ENCODE measurements at regions not wholly inside any gene's neighbourhood (a gene's known extent, or its start where the extent isn't known, plus 50 kb on each side); places are given as distances from the start of the nearest gene placed in this dataset.

- no peaks in the 10 kb centered on the region for H3K27me3 ChIP-seq (ENCODE audit: insufficient read depth, low read depth)
- no peak for TF ChIP-seq CTCF (conservative IDR thresholded peaks at IDR 0.05; ENCODE audit: low read depth, low read length)
- no peak overlapping the region for H2AFZ ChIP-seq (ENCODE audit: low read depth)
- no peaks in the 10 kb centered on the region for H3K4me1 ChIP-seq (ENCODE audit: low read depth, poor library complexity, severe bottlenecking)
- H3K27ac ChIP-seq, result no peak overlapping the region
- no peak overlapping the region for H3K4me2 ChIP-seq
- H4K20me1 ChIP-seq (ENCODE audit: insufficient read depth), result no peaks in the 10 kb centered on the region
- no peaks in the 10 kb centered on the region for H3K79me2 ChIP-seq (ENCODE audit: insufficient read depth, low read depth)
- no peak overlapping the region for H3K4me3 ChIP-seq (IDR thresholded peaks at IDR 0.05; ENCODE audit: insufficient read depth, low read depth, low read length)
- no peak overlapping the region for H3K9ac ChIP-seq
- no peaks in the 10 kb centered on the region for H3K36me3 ChIP-seq (ENCODE audit: insufficient read depth)
Measured at GRCh38 chrX:5632061-5632614, 596.5 kb downstream of the NLGN4X start.

- no peak overlapping the region for H3K4me3 ChIP-seq (IDR thresholded peaks at IDR 0.05; ENCODE audit: insufficient read depth, low read depth, low read length)
- H3K9ac ChIP-seq, result no peak overlapping the region
- H3K79me2 ChIP-seq (ENCODE audit: insufficient read depth, low read depth), result no peaks in the 10 kb centered on the region
- H3K36me3 ChIP-seq (ENCODE audit: insufficient read depth), result no peaks in the 10 kb centered on the region
- H3K4me2 ChIP-seq, result no peak overlapping the region
- no peaks in the 10 kb centered on the region for H3K27me3 ChIP-seq (ENCODE audit: insufficient read depth, low read depth)
- H4K20me1 ChIP-seq (ENCODE audit: insufficient read depth), result no peaks in the 10 kb centered on the region
- no peak for TF ChIP-seq CTCF (conservative IDR thresholded peaks at IDR 0.05; ENCODE audit: low read depth, low read length)
- no peak overlapping the region for H3K27ac ChIP-seq
- H3K4me1 ChIP-seq (ENCODE audit: low read depth, poor library complexity, severe bottlenecking), result no peaks in the 10 kb centered on the region
- no peak overlapping the region for H2AFZ ChIP-seq (ENCODE audit: low read depth)
Measured at GRCh38 chrX:5617666-5618065, 611.0 kb downstream of the NLGN4X start.

GRCh38 chrX:5595570-5595969 is 633.1 kb downstream of the NLGN4X start:
- H3K36me3 ChIP-seq (ENCODE audit: insufficient read depth), result no peaks in the 10 kb centered on the region
- TF ChIP-seq CTCF (conservative IDR thresholded peaks at IDR 0.05; ENCODE audit: low read depth, low read length), result no peak
- no peaks in the 10 kb centered on the region for H3K79me2 ChIP-seq (ENCODE audit: insufficient read depth, low read depth)
- no peaks in the 10 kb centered on the region for H4K20me1 ChIP-seq (ENCODE audit: insufficient read depth)
- no peak overlapping the region for H3K4me2 ChIP-seq
- H2AFZ ChIP-seq (ENCODE audit: low read depth), result no peak overlapping the region
- H3K27me3 ChIP-seq (ENCODE audit: insufficient read depth, low read depth), result no peaks in the 10 kb centered on the region
- no peaks in the 10 kb centered on the region for H3K4me1 ChIP-seq (ENCODE audit: low read depth, poor library complexity, severe bottlenecking)
- H3K27ac ChIP-seq, result no peak overlapping the region
- H3K9ac ChIP-seq, result no peak overlapping the region
- H3K4me3 ChIP-seq (IDR thresholded peaks at IDR 0.05; ENCODE audit: insufficient read depth, low read depth, low read length), result no peak overlapping the region

- H2AFZ ChIP-seq (ENCODE audit: low read depth), result no peak overlapping the region
- no peak overlapping the region for H3K27ac ChIP-seq
- H3K27me3 ChIP-seq (ENCODE audit: insufficient read depth, low read depth), result no peaks in the 10 kb centered on the region
- H3K4me3 ChIP-seq (IDR thresholded peaks at IDR 0.05; ENCODE audit: insufficient read depth, low read depth, low read length), result no peak overlapping the region
- H3K36me3 ChIP-seq (ENCODE audit: insufficient read depth), result no peaks in the 10 kb centered on the region
- H3K9ac ChIP-seq, result no peak overlapping the region
- H3K4me1 ChIP-seq (ENCODE audit: low read depth, poor library complexity, severe bottlenecking), result no peaks in the 10 kb centered on the region
- no peak overlapping the region for H3K4me2 ChIP-seq
- TF ChIP-seq CTCF (conservative IDR thresholded peaks at IDR 0.05; ENCODE audit: low read depth, low read length), result no peak
- H3K79me2 ChIP-seq (ENCODE audit: insufficient read depth, low read depth), result no peaks in the 10 kb centered on the region
- H4K20me1 ChIP-seq (ENCODE audit: insufficient read depth), result no peaks in the 10 kb centered on the region
Measured at GRCh38 chrX:5586726-5587125, 641.9 kb downstream of the NLGN4X start.
